ENCODE measurements at regions not wholly inside any gene's neighbourhood (a gene's known extent, or its start where the extent isn't known, plus 50 kb on each side); places are given as distances from the start of the nearest gene placed in this dataset.

DNA sequence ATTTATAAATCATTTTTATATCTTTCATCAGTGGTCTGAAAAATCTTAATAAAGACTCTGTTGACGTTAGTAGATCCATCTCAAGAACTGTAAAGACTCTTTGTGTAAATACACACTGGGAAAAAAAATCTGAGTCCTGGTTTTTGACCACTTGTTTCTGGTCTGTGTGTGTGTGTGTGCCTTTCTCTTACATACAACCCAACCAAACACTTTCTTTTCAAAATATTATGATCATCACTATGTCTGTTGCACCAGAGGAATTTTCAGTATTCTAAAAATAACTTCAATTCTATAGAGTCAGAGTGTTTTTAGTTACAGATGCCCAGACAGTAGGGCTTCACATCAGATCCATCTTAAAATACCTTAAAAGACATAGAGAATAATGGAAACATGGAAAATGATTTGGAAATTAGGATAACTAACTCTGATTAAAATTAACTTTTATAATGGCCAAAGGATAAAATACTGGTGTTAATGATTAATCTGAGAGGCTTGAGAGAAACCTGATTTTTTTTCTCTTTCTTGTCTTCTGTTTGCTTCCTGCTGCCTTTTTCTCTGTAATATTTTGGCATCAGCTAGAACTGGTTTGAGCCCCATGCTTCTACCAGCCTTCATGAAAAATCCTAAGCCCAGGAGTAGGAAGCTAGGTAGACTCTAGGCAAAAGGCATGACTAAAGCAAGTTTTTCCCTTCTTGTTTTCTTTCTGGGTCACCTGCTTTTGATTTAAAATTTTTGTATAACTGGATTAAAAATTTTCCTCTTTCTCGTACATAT, 99.7 kb downstream of the ATXN3L start:
- TF ChIP-seq TEAD4 (IDR thresholded peaks at IDR 0.05): no peak

DNA sequence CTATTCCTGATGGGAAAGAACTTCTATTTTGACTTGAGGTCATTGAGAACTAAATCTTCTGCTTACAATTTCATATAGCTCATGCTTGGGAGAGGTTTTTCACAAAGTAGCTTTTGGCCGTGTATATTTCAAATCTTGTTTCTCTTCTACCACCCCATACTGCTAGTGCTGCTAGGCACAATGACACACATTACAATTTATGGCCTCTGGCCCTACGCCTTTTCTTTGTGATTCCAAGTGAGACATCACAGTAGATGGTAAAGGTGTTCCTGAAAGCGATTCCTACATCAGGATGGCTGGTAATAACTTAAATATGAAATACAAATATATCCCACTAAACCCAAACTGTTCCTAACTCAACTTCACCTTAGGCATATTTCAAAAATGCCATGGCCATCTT, 101.1 kb downstream of the ATXN3L start:
- no peak for TF ChIP-seq YY1 (IDR thresholded peaks at IDR 0.05; ENCODE audit: low read depth)
- no peak for TF ChIP-seq EGR1 (IDR thresholded peaks at IDR 0.05)
- no peak for TF ChIP-seq CREB1 (IDR thresholded peaks at IDR 0.05; ENCODE audit: low read depth)
- TF ChIP-seq EP300 (IDR thresholded peaks at IDR 0.05; ENCODE audit: borderline replicate concordance): no peak
- TF ChIP-seq ZBTB7A (IDR thresholded peaks at IDR 0.05; ENCODE audit: low read depth): no peak
- TF ChIP-seq, protein P1, sequence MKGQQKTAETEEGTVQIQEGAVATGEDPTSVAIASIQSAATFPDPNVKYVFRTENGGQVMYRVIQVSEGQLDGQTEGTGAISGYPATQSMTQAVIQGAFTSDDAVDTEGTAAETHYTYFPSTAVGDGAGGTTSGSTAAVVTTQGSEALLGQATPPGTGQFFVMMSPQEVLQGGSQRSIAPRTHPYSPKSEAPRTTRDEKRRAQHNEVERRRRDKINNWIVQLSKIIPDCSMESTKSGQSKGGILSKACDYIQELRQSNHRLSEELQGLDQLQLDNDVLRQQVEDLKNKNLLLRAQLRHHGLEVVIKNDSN (IDR thresholded peaks at IDR 0.05): no peak
- no peak for TF ChIP-seq TEAD4 (IDR thresholded peaks at IDR 0.05)
- TF ChIP-seq, protein P2, sequence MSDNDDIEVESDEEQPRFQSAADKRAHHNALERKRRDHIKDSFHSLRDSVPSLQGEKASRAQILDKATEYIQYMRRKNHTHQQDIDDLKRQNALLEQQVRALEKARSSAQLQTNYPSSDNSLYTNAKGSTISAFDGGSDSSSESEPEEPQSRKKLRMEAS (IDR thresholded peaks at IDR 0.05): no peak
- TF ChIP-seq TAF1 (IDR thresholded peaks at IDR 0.05; ENCODE audit: low read depth): no peak
- no peak for TF ChIP-seq NFIC (IDR thresholded peaks at IDR 0.05)
- TF ChIP-seq CEBPB (IDR thresholded peaks at IDR 0.05): no peak
- no peak for TF ChIP-seq FOXM1 (IDR thresholded peaks at IDR 0.05; ENCODE audit: borderline replicate concordance, low read depth)
- TF ChIP-seq, protein P3, sequence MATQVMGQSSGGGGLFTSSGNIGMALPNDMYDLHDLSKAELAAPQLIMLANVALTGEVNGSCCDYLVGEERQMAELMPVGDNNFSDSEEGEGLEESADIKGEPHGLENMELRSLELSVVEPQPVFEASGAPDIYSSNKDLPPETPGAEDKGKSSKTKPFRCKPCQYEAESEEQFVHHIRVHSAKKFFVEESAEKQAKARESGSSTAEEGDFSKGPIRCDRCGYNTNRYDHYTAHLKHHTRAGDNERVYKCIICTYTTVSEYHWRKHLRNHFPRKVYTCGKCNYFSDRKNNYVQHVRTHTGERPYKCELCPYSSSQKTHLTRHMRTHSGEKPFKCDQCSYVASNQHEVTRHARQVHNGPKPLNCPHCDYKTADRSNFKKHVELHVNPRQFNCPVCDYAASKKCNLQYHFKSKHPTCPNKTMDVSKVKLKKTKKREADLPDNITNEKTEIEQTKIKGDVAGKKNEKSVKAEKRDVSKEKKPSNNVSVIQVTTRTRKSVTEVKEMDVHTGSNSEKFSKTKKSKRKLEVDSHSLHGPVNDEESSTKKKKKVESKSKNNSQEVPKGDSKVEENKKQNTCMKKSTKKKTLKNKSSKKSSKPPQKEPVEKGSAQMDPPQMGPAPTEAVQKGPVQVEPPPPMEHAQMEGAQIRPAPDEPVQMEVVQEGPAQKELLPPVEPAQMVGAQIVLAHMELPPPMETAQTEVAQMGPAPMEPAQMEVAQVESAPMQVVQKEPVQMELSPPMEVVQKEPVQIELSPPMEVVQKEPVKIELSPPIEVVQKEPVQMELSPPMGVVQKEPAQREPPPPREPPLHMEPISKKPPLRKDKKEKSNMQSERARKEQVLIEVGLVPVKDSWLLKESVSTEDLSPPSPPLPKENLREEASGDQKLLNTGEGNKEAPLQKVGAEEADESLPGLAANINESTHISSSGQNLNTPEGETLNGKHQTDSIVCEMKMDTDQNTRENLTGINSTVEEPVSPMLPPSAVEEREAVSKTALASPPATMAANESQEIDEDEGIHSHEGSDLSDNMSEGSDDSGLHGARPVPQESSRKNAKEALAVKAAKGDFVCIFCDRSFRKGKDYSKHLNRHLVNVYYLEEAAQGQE (IDR thresholded peaks at IDR 0.05; ENCODE audit: low read depth): no peak
- no peak for TF ChIP-seq RAD21 (IDR thresholded peaks at IDR 0.05; ENCODE audit: low read depth)

DNA sequence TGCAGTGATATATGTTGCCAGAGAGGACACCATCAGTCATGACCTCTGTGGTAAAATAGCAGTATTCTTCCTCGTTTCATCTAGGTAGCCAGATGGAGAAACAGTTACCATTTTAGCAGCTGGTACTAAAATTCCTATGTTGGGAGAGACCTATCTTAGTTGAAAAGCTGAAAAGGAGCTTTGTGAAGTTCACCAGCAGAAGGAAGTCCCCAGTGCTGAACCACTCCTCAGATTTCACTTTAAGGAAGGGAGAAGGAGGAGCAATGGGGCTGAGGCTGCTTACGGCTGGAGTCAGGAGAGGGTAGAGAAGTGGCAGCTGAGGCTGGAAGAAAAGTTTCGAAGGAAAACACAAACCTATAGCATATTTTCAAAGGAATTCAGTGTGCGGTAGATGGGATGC, 103.7 kb downstream of the ATXN3L start:
- TF ChIP-seq CREB1 (IDR thresholded peaks at IDR 0.05; ENCODE audit: low read depth): no peak
- TF ChIP-seq, protein P2 (IDR thresholded peaks at IDR 0.05): no peak
- TF ChIP-seq, protein P3 (IDR thresholded peaks at IDR 0.05; ENCODE audit: low read depth): no peak
- TF ChIP-seq TEAD4 (IDR thresholded peaks at IDR 0.05): no peak
- no peak for TF ChIP-seq CEBPB (IDR thresholded peaks at IDR 0.05)
- no peak for TF ChIP-seq RAD21 (IDR thresholded peaks at IDR 0.05; ENCODE audit: low read depth)
- no peak for TF ChIP-seq EP300 (IDR thresholded peaks at IDR 0.05; ENCODE audit: borderline replicate concordance)

DNA sequence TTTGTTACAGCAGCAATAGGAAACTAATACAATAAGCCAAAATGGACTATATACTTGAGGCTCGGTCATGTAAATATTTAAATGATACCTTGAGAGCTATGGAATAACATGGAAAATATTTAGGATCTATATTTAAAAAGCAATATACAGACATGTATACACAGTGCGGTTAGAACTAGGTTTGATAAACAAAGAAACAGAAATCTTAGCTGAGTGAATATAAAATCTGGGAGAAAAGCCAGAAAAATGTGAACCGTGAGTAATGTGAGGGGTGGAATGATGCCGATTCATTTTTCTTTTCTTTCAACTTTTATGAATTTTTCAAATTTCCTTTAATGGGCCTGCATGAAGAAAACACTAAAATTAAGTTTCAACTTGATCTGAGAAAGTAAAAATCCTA, 104.1 kb downstream of the ATXN3L start:
- TF ChIP-seq TEAD4 (IDR thresholded peaks at IDR 0.05): no peak
- no peak for TF ChIP-seq TAF1 (IDR thresholded peaks at IDR 0.05; ENCODE audit: low read depth)
- no peak for TF ChIP-seq EP300 (IDR thresholded peaks at IDR 0.05; ENCODE audit: borderline replicate concordance)
- no peak for TF ChIP-seq RAD21 (IDR thresholded peaks at IDR 0.05; ENCODE audit: low read depth)
- TF ChIP-seq CREB1 (IDR thresholded peaks at IDR 0.05; ENCODE audit: low read depth): no peak
- TF ChIP-seq, protein P1 (IDR thresholded peaks at IDR 0.05): no peak
- TF ChIP-seq NFIC (IDR thresholded peaks at IDR 0.05): no peak
- no peak for TF ChIP-seq FOXM1 (IDR thresholded peaks at IDR 0.05; ENCODE audit: borderline replicate concordance, low read depth)
- no peak for TF ChIP-seq EGR1 (IDR thresholded peaks at IDR 0.05)
- no peak for TF ChIP-seq TCF12 (IDR thresholded peaks at IDR 0.05; ENCODE audit: low read depth)
- TF ChIP-seq, protein P3 (IDR thresholded peaks at IDR 0.05; ENCODE audit: low read depth): no peak
- TF ChIP-seq, protein P2 (IDR thresholded peaks at IDR 0.05): no peak
- TF ChIP-seq YY1 (IDR thresholded peaks at IDR 0.05; ENCODE audit: low read depth): no peak
- TF ChIP-seq ZBTB7A (IDR thresholded peaks at IDR 0.05; ENCODE audit: low read depth): no peak
- TF ChIP-seq CEBPB (IDR thresholded peaks at IDR 0.05): no peak
